GM12878 (cell line): ENCODE measurements at regions not wholly inside any gene's neighbourhood (a gene's known extent, or its start where the extent isn't known, plus 50 kb on each side); places are given as distances from the start of the nearest gene placed in this dataset.

Source experiments
- ATAC-seq: fragments of 200-7000 bp; cut with Tn5 transposase; 3 replicates; pipeline ENCODE4 v1.9.1; 2020; ENCODE audit warnings: mild to moderate bottlenecking, moderate library complexity
- BruUV-seq: library from RNA; stranded (reverse); fragments of 400-500 nt; replicated peaks from 2 replicates; lab custom pipeline; 2021; lab: Mats Ljungman, UMichigan
- CTCF ChIA-PET: fragments of 300-600 bp; sonication (Branson Sonifier 250); formaldehyde crosslinking; extraction: SDS; loops from one replicate; lab custom pipeline; 2021; ENCODE audit warnings: inconsistent platforms; lab: Yijun Ruan, JAX
- POLR2A ChIA-PET: fragments of 350-600 bp; formaldehyde crosslinking; extraction: SDS; loops from one replicate; lab custom pipeline; 2021; ENCODE audit warnings: inconsistent platforms; lab: Charles Lee
- RAD21 ChIA-PET: fragments of 300-600 bp; sonication (Branson Sonifier 250); formaldehyde crosslinking; loops from one replicate; lab custom pipeline; 2023; ENCODE audit warnings: antibody characterized with exemption; ENCODE audit not compliant: unreplicated experiment; lab: Charles Lee
- SMC1A ChIA-PET: fragments of 300-600 bp; sonication (Branson Sonifier 250); formaldehyde crosslinking; loops from one replicate; lab custom pipeline; 2023; ENCODE audit not compliant: unreplicated experiment, uncharacterized antibody; lab: Charles Lee
- DNase-seq: peaks from one replicate; pipeline ENCODE4 v3.0.0-alpha.2; 2011; ENCODE audit warnings: low read depth, low spot score
- FAIRE-seq: peaks from 3 replicates; lab custom pipeline; 2011; peaks lifted over from hg19 to GRCh38; lab: Jason Lieb, UNC
- H2AFZ ChIP-seq: 2 replicates; pipeline ENCODE4 v1.6.0; 2011; ENCODE audit warnings: low read depth, low read length, control low read depth; ENCODE audit not compliant: control insufficient read depth
- H3K27ac ChIP-seq: 2 replicates; pipeline ENCODE4 v1.5.1; 2011; ENCODE audit warnings: control low read depth; ENCODE audit not compliant: control insufficient read depth, insufficient read depth
- H3K27me3 ChIP-seq, 2 experiments: replicated peaks in 1 of 2; 2 replicates each; pipeline versions ENCODE4 v1.6.0 to v1.6.1; 2011; ENCODE audit warnings: low read length in 1 of 2; ENCODE audit not compliant: control insufficient read depth in 2 of 2, insufficient read depth in 2 of 2
- H3K36me3 ChIP-seq, 2 experiments: 2 replicates each; pipeline ENCODE4 v1.5.1; 2011; ENCODE audit warnings: low read length in 1 of 2; ENCODE audit not compliant: control insufficient read depth in 2 of 2, insufficient read depth in 2 of 2
- H3K4me1 ChIP-seq: 2 replicates; pipeline ENCODE4 v1.6.1; 2011; ENCODE audit warnings: mild to moderate bottlenecking, low read length, moderate library complexity, mixed read lengths; ENCODE audit not compliant: control insufficient read depth, insufficient read depth
- H3K4me2 ChIP-seq: 2 replicates; pipeline ENCODE4 v1.6.0; 2011; ENCODE audit warnings: control low read depth; ENCODE audit not compliant: control insufficient read depth, insufficient read depth
- H3K4me3 ChIP-seq: fragments of 200-600 bp; sonication (generic); 2 replicates; pipeline ENCODE4 v1.5.1; 2016
- H3K79me2 ChIP-seq: 2 replicates; pipeline ENCODE4 v1.6.0; 2011; ENCODE audit warnings: low read length; ENCODE audit not compliant: control insufficient read depth, insufficient read depth
- H3K9ac ChIP-seq: 2 replicates; pipeline ENCODE4 v1.8.0; 2011; ENCODE audit warnings: low read length, control low read depth, mixed read lengths; ENCODE audit not compliant: control insufficient read depth, insufficient read depth
- H3K9me3 ChIP-seq: replicated peaks from 3 replicates; pipeline ENCODE4 v1.5.1; 2011; ENCODE audit warnings: mild to moderate bottlenecking, low read length; ENCODE audit not compliant: control insufficient read depth, insufficient read depth
- H4K20me1 ChIP-seq: 2 replicates; pipeline ENCODE4 v1.6.0; 2011; ENCODE audit not compliant: control insufficient read depth, insufficient read depth
- RAD51 ChIP-seq: fragments of 450-650 bp; IDR thresholded peaks from 2 replicates; pipeline ENCODE4 v1.6.1; 2016; ENCODE audit warnings: moderate library complexity, mild to moderate bottlenecking, inconsistent platforms
- SIX5 ChIP-seq: IDR thresholded peaks from 2 replicates; pipeline ENCODE4 v1.6.1; 2011; ENCODE audit warnings: mild to moderate bottlenecking, low read depth, low read length, moderate library complexity; ENCODE audit not compliant: severe bottlenecking
- SREBF1 ChIP-seq: IDR thresholded peaks from 2 replicates; pipeline ENCODE4 v1.6.1; 2012; ENCODE audit warnings: mild to moderate bottlenecking, low read length
- STAT1 ChIP-seq: fragments of 450-650 bp; conservative IDR thresholded peaks from 2 replicates; pipeline ENCODE4 v1.6.1; 2014; ENCODE audit warnings: antibody characterized with exemption, mild to moderate bottlenecking
- WGBS: methylation state at CpG from one replicate; pipeline ENCODE4 v1.1.6; 2016; ENCODE audit warnings: low lambda C conversion rate; ENCODE audit not compliant: insufficient replicate concordance, insufficient coverage; ENCODE audit errors: missing lambda C conversion rate; 5-methylcytosine and 5-hydroxymethylcytosine counted together
- in situ Hi-C: fragments of 300-500 bp; cut with MboI; formaldehyde crosslinking; loops from 9 replicates; pipeline ENCODE4 v1.14.3; 2018; ENCODE audit warnings: mixed read lengths
- intact Hi-C: fragments of 100-400 bp; cut with micrococcal nuclease; formaldehyde crosslinking; loops from one replicate; pipeline ENCODE4 v1.14.2; 2022; ENCODE audit not compliant: unreplicated experiment
- TF ChIP-seq, protein P1 (sequence below): IDR thresholded peaks from 2 replicates; pipeline ENCODE4 v1.6.1; 2012; ENCODE audit warnings: improper control_type of control experiment, low read depth, low read length; ENCODE audit not compliant: insufficient replicate concordance

DNA sequence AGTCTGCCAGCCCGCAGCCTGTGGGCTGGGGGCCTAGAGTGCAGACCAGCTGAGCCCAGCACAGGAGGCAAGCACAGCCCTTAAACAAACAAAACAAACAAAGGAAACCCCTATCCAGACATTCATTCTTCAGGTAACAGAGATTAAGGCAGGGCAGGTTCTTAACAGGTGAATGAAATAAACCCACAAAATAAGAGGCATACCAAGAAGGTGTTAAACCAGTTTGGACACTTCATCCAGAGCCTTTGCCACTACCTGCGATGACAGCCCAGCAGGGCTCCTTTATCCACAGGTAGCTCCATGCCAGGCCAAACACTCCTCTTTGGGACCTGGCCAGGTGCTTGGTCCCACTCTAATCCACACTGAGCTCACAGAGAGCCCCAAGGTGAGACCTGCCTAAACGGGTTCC, 209.7 kb upstream of the SIX2 start:
- H3K27ac ChIP-seq, result no peak overlapping the region
- in situ Hi-C loops, result no loop called here
- no peaks in the 10 kb centered on the region for H3K36me3 ChIP-seq
- ChIA-PET POLR2A (no interaction called here), CTCF (no interaction called here), SMC1A (no interaction called here), RAD21 (no interaction called here)
- H3K9ac ChIP-seq, result no peak overlapping the region
- BruUV-seq, result no TSS peak
- FAIRE-seq, result no peak
- 47% methylated on average over 3 of the region's 3 CpGs for WGBS
- H3K4me1 ChIP-seq, result no peaks in the 10 kb centered on the region
- H2AFZ ChIP-seq, result no peak overlapping the region
- H3K27me3 ChIP-seq, result no peaks in the 10 kb centered on the region; a peak in 3 of 4 replicates
- no peak for DNase-seq
- no peaks in the 10 kb centered on the region; the same call in 2 of the 3 replicates for H3K9me3 ChIP-seq
- no peaks in the 10 kb centered on the region for H3K79me2 ChIP-seq
- H3K4me3 ChIP-seq, result no peak overlapping the region
- ATAC-seq, result no peak
- intact Hi-C loops, result no loop called here
- no peak overlapping the region for H3K4me2 ChIP-seq
- TF ChIP-seq STAT1 (no peak), SIX5 (no peak), SREBF1 (no peak), RAD51 (no peak)
- TF ChIP-seq, protein P1, sequence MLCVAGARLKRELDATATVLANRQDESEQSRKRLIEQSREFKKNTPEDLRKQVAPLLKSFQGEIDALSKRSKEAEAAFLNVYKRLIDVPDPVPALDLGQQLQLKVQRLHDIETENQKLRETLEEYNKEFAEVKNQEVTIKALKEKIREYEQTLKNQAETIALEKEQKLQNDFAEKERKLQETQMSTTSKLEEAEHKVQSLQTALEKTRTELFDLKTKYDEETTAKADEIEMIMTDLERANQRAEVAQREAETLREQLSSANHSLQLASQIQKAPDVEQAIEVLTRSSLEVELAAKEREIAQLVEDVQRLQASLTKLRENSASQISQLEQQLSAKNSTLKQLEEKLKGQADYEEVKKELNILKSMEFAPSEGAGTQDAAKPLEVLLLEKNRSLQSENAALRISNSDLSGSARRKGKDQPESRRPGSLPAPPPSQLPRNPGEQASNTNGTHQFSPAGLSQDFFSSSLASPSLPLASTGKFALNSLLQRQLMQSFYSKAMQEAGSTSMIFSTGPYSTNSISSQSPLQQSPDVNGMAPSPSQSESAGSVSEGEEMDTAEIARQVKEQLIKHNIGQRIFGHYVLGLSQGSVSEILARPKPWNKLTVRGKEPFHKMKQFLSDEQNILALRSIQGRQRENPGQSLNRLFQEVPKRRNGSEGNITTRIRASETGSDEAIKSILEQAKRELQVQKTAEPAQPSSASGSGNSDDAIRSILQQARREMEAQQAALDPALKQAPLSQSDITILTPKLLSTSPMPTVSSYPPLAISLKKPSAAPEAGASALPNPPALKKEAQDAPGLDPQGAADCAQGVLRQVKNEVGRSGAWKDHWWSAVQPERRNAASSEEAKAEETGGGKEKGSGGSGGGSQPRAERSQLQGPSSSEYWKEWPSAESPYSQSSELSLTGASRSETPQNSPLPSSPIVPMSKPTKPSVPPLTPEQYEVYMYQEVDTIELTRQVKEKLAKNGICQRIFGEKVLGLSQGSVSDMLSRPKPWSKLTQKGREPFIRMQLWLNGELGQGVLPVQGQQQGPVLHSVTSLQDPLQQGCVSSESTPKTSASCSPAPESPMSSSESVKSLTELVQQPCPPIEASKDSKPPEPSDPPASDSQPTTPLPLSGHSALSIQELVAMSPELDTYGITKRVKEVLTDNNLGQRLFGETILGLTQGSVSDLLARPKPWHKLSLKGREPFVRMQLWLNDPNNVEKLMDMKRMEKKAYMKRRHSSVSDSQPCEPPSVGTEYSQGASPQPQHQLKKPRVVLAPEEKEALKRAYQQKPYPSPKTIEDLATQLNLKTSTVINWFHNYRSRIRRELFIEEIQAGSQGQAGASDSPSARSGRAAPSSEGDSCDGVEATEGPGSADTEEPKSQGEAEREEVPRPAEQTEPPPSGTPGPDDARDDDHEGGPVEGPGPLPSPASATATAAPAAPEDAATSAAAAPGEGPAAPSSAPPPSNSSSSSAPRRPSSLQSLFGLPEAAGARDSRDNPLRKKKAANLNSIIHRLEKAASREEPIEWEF, result no peak
- H4K20me1 ChIP-seq, result no peaks in the 10 kb centered on the region
